Thoracic aorta (tissue), 2 donors: ENCODE measurements at regions not wholly inside any gene's neighbourhood (a gene's known extent, or its start where the extent isn't known, plus 50 kb on each side); places are given as distances from the start of the nearest gene placed in this dataset.

Experiments
- ATAC-seq: fragments of 150-250 bp; one replicate; pipeline ENCODE4 v1.8.0; 2017; ENCODE audit warnings: low read depth; ENCODE audit not compliant: insufficient number of reproducible peaks, low FRiP score
- DNase-seq: peaks from one replicate; pipeline ENCODE4 v3.0.0-alpha.2; 2020; ENCODE audit warnings: low spot score
- H3K27ac ChIP-seq, 2 donors: fragments of 200-600 bp; sonication (generic); 1 replicate in 1 of 2; 2 replicates in 1 of 2; pipeline ENCODE4 v1.5.1; 2016; ENCODE audit warnings: mild to moderate bottlenecking in 2 of 2, moderate library complexity in 2 of 2
- H3K27me3 ChIP-seq: fragments of 200-600 bp; sonication (generic); replicated peaks from 2 replicates; pipeline ENCODE4 v1.6.0; 2016; ENCODE audit warnings: mild to moderate bottlenecking; ENCODE audit not compliant: insufficient read depth
- H3K36me3 ChIP-seq: fragments of 200-600 bp; sonication (generic); one replicate; pipeline ENCODE4 v1.5.1; 2016
- H3K4me1 ChIP-seq, 2 donors: fragments of 200-600 bp; sonication (generic); 1 replicate in 1 of 2; 2 replicates in 1 of 2; pipeline versions ENCODE4 v1.5.1 to v1.6.0; 2016; ENCODE audit warnings: low read depth in 2 of 2, mild to moderate bottlenecking in 1 of 2; ENCODE audit not compliant: control insufficient read depth in 1 of 2
- H3K4me3 ChIP-seq: fragments of 200-600 bp; sonication (generic); 2 replicates; pipeline ENCODE4 v1.5.1; 2016; ENCODE audit warnings: mild to moderate bottlenecking
- H3K9me3 ChIP-seq: fragments of 200-600 bp; sonication (generic); 2 replicates; pipeline ENCODE4 v1.5.1; 2016
- CTCF ChIP-seq: fragments of 200-600 bp; sonication (generic); IDR thresholded peaks from one replicate; pipeline ENCODE4 v1.5.1; 2019; ENCODE audit warnings: antibody characterized with exemption

GRCh38 chr2:43119303-43119702 lies 107.1 kb downstream of the ZFP36L2 start:
- no peaks in the 10 kb centered on the region for H3K36me3 ChIP-seq
- peaks cover 0 to 10% of the 10 kb centered on the region in 2 donors for H3K4me1 ChIP-seq
- no peaks in the 10 kb centered on the region for H3K9me3 ChIP-seq
- ATAC-seq: no peak
- no peak overlapping the region for H3K4me3 ChIP-seq
- no peak overlapping the region for H3K27ac ChIP-seq
- TF ChIP-seq CTCF: no peak
- no peaks in the 10 kb centered on the region for H3K27me3 ChIP-seq
- DNase-seq: no peak

GRCh38 chr2:43117521-43118143 lies 108.8 kb downstream of the ZFP36L2 start:
- H3K4me3 ChIP-seq: no peak overlapping the region
- H3K27ac ChIP-seq: no peak overlapping the region
- no peaks in the 10 kb centered on the region for H3K27me3 ChIP-seq
- no peaks in the 10 kb centered on the region for H3K9me3 ChIP-seq
- TF ChIP-seq CTCF: no peak
- DNase-seq (no peak), ATAC-seq (no peak)
- no peaks in the 10 kb centered on the region for H3K4me1 ChIP-seq
- H3K36me3 ChIP-seq: no peaks in the 10 kb centered on the region

GRCh38 chr2:43116988-43117387 lies 109.4 kb downstream of the ZFP36L2 start:
- H3K27ac ChIP-seq: no peak overlapping the region
- no peaks in the 10 kb centered on the region for H3K36me3 ChIP-seq
- H3K4me3 ChIP-seq: no peak overlapping the region
- ATAC-seq (no peak), DNase-seq (no peak)
- no peak for TF ChIP-seq CTCF
- no peaks in the 10 kb centered on the region for H3K9me3 ChIP-seq
- H3K27me3 ChIP-seq: no peaks in the 10 kb centered on the region
- H3K4me1 ChIP-seq: no peaks in the 10 kb centered on the region

GRCh38 chr2:43115881-43116280 lies 110.5 kb downstream of the ZFP36L2 start:
- Histone ChIP-seq H3K27ac (no peak overlapping the region), H3K4me3 (no peak overlapping the region), H3K4me1 (peaks cover 0 to 1% of the 10 kb centered on the region in 2 donors), H3K27me3 (no peaks in the 10 kb centered on the region), H3K36me3 (no peaks in the 10 kb centered on the region), H3K9me3 (no peaks in the 10 kb centered on the region)
- no peak for DNase-seq
- TF ChIP-seq CTCF: no peak
- ATAC-seq: no peak

- Histone ChIP-seq H3K9me3 (no peaks in the 10 kb centered on the region), H3K36me3 (no peaks in the 10 kb centered on the region), H3K27me3 (no peaks in the 10 kb centered on the region), H3K4me1 (peaks cover 5 to 18% of the 10 kb centered on the region in 2 donors), H3K4me3 (no peak overlapping the region), H3K27ac (no peak overlapping the region)
- no peak for TF ChIP-seq CTCF
- ATAC-seq: no peak
- no peak for DNase-seq
Measured at GRCh38 chr2:43114210-43114609, 112.2 kb downstream of the ZFP36L2 start.
